Neural progenitor cell (in vitro differentiated cells): ENCODE measurements at regions not wholly inside any gene's neighbourhood (a gene's known extent, or its start where the extent isn't known, plus 50 kb on each side); places are given as distances from the start of the nearest gene placed in this dataset.

Experiments used
- DNase-seq: peaks from one replicate; pipeline ENCODE4 v3.0.0-alpha.2; 2016; ENCODE audit warnings: low spot score
- H2AFZ ChIP-seq: fragments of 200-600 bp; sonication (generic); replicated peaks from 2 replicates; pipeline ENCODE4 v1.6.1; 2016; ENCODE audit warnings: antibody characterized with exemption
- H3F3A ChIP-seq: fragments of 200-600 bp; sonication (generic); 2 replicates; pipeline ENCODE4 v1.6.1; 2016; ENCODE audit warnings: antibody characterized with exemption, low read depth
- H3K27ac ChIP-seq: fragments of 200-600 bp; sonication (generic); 2 replicates; pipeline ENCODE4 v1.5.1; 2016; ENCODE audit warnings: mild to moderate bottlenecking
- H3K27me3 ChIP-seq: fragments of 200-600 bp; sonication (generic); 2 replicates; pipeline ENCODE4 v1.6.1; 2016; ENCODE audit warnings: mild to moderate bottlenecking, moderate library complexity
- H3K36me3 ChIP-seq: fragments of 200-600 bp; sonication (generic); 2 replicates; pipeline ENCODE4 v1.5.1; 2016
- H3K4me1 ChIP-seq: fragments of 200-600 bp; sonication (generic); 2 replicates; pipeline ENCODE4 v1.6.1; 2016; ENCODE audit warnings: mixed run types
- H3K4me2 ChIP-seq: fragments of 200-600 bp; sonication (generic); 2 replicates; pipeline ENCODE4 v1.6.1; 2016
- H3K4me3 ChIP-seq: fragments of 200-600 bp; sonication (generic); 2 replicates; pipeline ENCODE4 v1.5.1; 2016
- H3K79me2 ChIP-seq: fragments of 200-600 bp; sonication (generic); 2 replicates; pipeline ENCODE4 v1.6.1; 2016; ENCODE audit warnings: low read depth
- H3K9ac ChIP-seq: fragments of 200-600 bp; sonication (generic); 2 replicates; pipeline ENCODE4 v1.6.1; 2016
- H3K9me3 ChIP-seq: fragments of 200-600 bp; sonication (generic); 2 replicates; pipeline ENCODE4 v1.5.1; 2016; ENCODE audit warnings: low read depth
- H4K20me1 ChIP-seq: fragments of 200-600 bp; sonication (generic); 2 replicates; pipeline ENCODE4 v1.6.1; 2016; ENCODE audit warnings: low read depth
- H3K27ac Mint-ChIP-seq: 3 replicates; pipeline ENCODE4 v1.8.0; 2021; ENCODE audit warnings: mixed read lengths
- H3K27me3 Mint-ChIP-seq: 2 replicates; pipeline ENCODE4 v1.8.0; 2022; ENCODE audit warnings: low read depth, mild to moderate bottlenecking, inconsistent platforms, moderate library complexity, mixed read lengths; ENCODE audit not compliant: insufficient read depth
- H3K36me3 Mint-ChIP-seq: 3 replicates; pipeline ENCODE4 v1.8.0; 2021; ENCODE audit warnings: mixed read lengths
- H3K4me1 Mint-ChIP-seq: 3 replicates; pipeline ENCODE4 v1.8.0; 2021; ENCODE audit warnings: mixed read lengths
- H3K4me3 Mint-ChIP-seq: 3 replicates; pipeline ENCODE4 v1.8.0; 2021; ENCODE audit warnings: mild to moderate bottlenecking, moderate library complexity, mixed read lengths
- H3K9me3 Mint-ChIP-seq: 3 replicates; pipeline ENCODE4 v1.8.0; 2020; ENCODE audit warnings: mixed read lengths
- CTCF ChIP-seq: fragments of 200-600 bp; sonication (generic); IDR thresholded peaks from 2 replicates; pipeline ENCODE4 v1.5.1; 2017; ENCODE audit warnings: antibody characterized with exemption, mild to moderate bottlenecking
- EZH2 ChIP-seq: fragments of 200-600 bp; sonication (generic); IDR thresholded peaks from 2 replicates; pipeline ENCODE4 v1.6.1; 2017; ENCODE audit warnings: antibody characterized with exemption, mild to moderate bottlenecking, moderate library complexity
- EZH2phosphoT487 ChIP-seq: fragments of 200-600 bp; sonication (generic); IDR thresholded peaks from 2 replicates; pipeline ENCODE4 v1.6.1; 2017; ENCODE audit warnings: antibody characterized with exemption

GRCh38 chr2:234753701-234754100 lies 198.1 kb upstream of the SH3BP4 start:
- Mint-ChIP-seq H3K4me1 (peaks cover 7% of the 10 kb centered on the region), H3K27ac (no peak overlapping the region), H3K4me3 (no peak overlapping the region), H3K27me3 (no peaks in the 10 kb centered on the region), H3K9me3 (peaks cover 11% of the 10 kb centered on the region), H3K36me3 (no peaks in the 10 kb centered on the region)
- Histone ChIP-seq H2AFZ (no peak overlapping the region), H3K9me3 (no peaks in the 10 kb centered on the region), H4K20me1 (no peaks in the 10 kb centered on the region), H3K4me2 (no peak overlapping the region), H3K36me3 (no peaks in the 10 kb centered on the region), H3K79me2 (no peaks in the 10 kb centered on the region), H3K27me3 (no peaks in the 10 kb centered on the region), H3K27ac (no peak overlapping the region), H3K9ac (no peak overlapping the region), H3F3A (no peaks in the 10 kb centered on the region), H3K4me3 (no peak overlapping the region), H3K4me1 (no peaks in the 10 kb centered on the region)
- DNase-seq = no peak
- TF ChIP-seq EZH2 (no peak), CTCF (no peak), EZH2phosphoT487 (no peak)

GRCh38 chr2:234752966-234753365 lies 198.9 kb upstream of the SH3BP4 start:
- Mint-ChIP-seq H3K27ac (no peak overlapping the region), H3K4me3 (no peak overlapping the region), H3K36me3 (no peaks in the 10 kb centered on the region), H3K9me3 (peaks cover 18% of the 10 kb centered on the region), H3K4me1 (peaks cover 7% of the 10 kb centered on the region), H3K27me3 (no peaks in the 10 kb centered on the region)
- no peaks in the 10 kb centered on the region for H3F3A ChIP-seq
- no peaks in the 10 kb centered on the region for H3K9me3 ChIP-seq
- no peak overlapping the region for H3K4me3 ChIP-seq
- no peak overlapping the region for H2AFZ ChIP-seq
- H3K4me1 ChIP-seq = no peaks in the 10 kb centered on the region
- no peak for DNase-seq
- no peaks in the 10 kb centered on the region for H4K20me1 ChIP-seq
- H3K27me3 ChIP-seq = no peaks in the 10 kb centered on the region
- H3K36me3 ChIP-seq = no peaks in the 10 kb centered on the region
- TF ChIP-seq CTCF = no peak
- no peak for TF ChIP-seq EZH2phosphoT487
- TF ChIP-seq EZH2 = no peak
- no peak overlapping the region for H3K27ac ChIP-seq
- no peak overlapping the region for H3K4me2 ChIP-seq
- no peak overlapping the region for H3K9ac ChIP-seq
- H3K79me2 ChIP-seq = no peaks in the 10 kb centered on the region

GRCh38 chr2:234751275-234751973 lies 200.4 kb upstream of the SH3BP4 start:
- no peak overlapping the region for H3K4me3 ChIP-seq
- H3F3A ChIP-seq = no peaks in the 10 kb centered on the region
- H3K27ac ChIP-seq = no peak overlapping the region
- no peaks in the 10 kb centered on the region for H4K20me1 ChIP-seq
- Mint-ChIP-seq H3K27ac (no peak overlapping the region), H3K36me3 (no peaks in the 10 kb centered on the region), H3K4me1 (peaks cover 7% of the 10 kb centered on the region), H3K27me3 (no peaks in the 10 kb centered on the region), H3K4me3 (no peak overlapping the region), H3K9me3 (peaks cover 21% of the 10 kb centered on the region)
- no peaks in the 10 kb centered on the region for H3K27me3 ChIP-seq
- no peaks in the 10 kb centered on the region for H3K36me3 ChIP-seq
- H3K9ac ChIP-seq = no peak overlapping the region
- H3K4me1 ChIP-seq = no peaks in the 10 kb centered on the region
- H3K4me2 ChIP-seq = no peak overlapping the region
- no peaks in the 10 kb centered on the region for H3K9me3 ChIP-seq
- no peak for DNase-seq
- no peak overlapping the region for H2AFZ ChIP-seq
- TF ChIP-seq EZH2 (no peak), CTCF (peak; percentile 27), EZH2phosphoT487 (no peak)
- H3K79me2 ChIP-seq = no peaks in the 10 kb centered on the region
